NCI-H2029 (cell line): ENCODE measurements at regions not wholly inside any gene's neighbourhood (a gene's known extent, or its start where the extent isn't known, plus 50 kb on each side); places are given as distances from the start of the nearest gene placed in this dataset.
A peak's percentile ranks its signal among the peaks of the same experiment; 100 is the strongest.

Source experiments
- DNase-seq: peaks from one replicate; lab custom pipeline; 2025; lab: John Stamatoyannopoulos, UW

DNA sequence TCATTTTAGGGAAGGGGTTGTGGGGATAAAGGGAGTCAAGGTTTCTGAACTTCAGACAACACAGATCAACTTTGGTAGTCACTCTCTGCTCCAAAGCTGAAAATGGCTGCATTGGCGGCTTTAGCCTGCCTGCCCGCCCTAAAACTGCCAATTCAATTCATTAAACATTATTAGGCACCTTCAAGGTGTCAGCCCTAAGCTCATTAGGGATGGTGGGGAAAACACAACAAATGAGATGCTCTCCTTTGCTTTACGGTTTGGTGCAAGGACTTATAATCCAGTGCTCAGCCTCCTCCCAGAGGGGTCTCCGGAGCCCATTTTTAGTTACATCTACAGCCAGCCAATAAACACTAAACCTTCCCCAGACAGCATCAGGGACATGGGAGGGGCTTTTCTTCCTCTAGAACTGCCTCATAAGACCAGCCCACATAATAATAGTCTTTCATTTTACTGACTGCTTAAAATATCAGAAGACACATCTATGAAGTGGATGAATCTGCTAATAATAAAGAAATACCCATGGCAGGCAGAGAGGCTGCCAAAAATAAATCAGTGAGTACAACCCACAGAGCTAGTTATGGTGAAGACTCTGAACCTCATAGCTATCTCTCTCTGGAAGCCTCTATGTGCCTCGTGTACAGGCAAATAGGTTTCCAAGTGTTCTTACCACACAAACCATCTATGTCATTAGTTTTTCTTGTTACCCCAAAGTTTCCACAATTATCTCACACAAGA, 102.8 kb upstream of the NCAM1 start:
- no peak for DNase-seq

DNA sequence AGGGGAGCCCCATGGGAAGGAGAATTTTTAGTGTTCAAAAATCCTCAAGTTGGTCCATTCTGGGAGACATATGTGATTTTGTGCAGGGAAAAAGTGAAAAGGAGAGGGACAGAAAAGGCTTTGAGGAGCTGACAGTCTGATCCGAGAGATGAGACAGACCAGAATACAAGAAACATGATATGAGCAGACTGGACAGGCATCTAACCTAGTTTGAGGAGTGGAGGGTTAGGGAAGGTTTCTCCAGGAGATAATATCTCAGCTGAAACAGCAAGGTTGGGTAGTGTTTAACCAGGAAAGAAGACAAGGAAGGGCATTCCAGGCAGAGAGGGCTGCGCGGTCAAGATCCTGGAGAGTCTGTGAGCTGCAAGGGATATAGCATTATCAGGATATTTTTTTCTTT, 101.4 kb upstream of the NCAM1 start:
- no peak for DNase-seq

- no peak for DNase-seq
These were observed 99.9 kb upstream of the NCAM1 start for GRCh38 chr11:112861356-112861755.

DNA sequence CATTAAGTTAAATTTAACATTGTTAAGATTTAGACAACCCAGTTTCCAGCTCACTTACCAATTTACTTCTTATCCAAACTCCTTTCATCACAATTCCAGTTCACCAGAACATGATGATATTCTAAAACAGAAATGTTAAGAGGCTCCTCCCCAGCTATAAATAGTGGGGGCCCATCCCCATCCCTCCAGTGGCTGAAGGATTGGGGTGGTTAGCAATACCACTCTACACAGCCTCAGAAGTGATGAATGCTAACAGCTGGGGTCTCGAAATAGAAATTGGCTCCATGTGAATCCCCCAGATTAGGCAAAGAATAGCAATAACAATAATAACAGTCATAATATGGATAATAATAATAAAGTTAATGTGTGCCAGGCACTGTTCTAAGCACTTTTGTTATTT, 97.9 kb upstream of the NCAM1 start:
- no peak for DNase-seq

DNA sequence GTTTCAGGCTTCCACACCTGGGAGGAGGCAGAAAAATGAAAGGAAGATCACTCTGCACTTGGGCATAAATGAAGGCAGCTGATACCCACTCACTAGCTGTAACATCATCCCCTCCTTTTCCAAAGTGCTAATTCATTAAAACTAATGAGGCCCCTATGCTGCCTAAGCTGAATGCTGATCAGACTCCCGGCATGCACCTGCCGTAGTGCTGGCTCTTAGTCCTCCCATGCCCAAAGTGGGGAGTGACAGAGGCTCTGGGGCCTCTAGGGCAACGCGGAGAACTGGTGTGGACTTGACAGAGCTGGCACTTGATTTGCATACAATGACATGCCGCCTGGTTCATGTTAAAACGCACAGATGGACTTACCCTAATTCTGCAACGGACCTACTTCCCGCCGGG, 96.5 kb upstream of the NCAM1 start:
- DNase-seq = no peak

DNA sequence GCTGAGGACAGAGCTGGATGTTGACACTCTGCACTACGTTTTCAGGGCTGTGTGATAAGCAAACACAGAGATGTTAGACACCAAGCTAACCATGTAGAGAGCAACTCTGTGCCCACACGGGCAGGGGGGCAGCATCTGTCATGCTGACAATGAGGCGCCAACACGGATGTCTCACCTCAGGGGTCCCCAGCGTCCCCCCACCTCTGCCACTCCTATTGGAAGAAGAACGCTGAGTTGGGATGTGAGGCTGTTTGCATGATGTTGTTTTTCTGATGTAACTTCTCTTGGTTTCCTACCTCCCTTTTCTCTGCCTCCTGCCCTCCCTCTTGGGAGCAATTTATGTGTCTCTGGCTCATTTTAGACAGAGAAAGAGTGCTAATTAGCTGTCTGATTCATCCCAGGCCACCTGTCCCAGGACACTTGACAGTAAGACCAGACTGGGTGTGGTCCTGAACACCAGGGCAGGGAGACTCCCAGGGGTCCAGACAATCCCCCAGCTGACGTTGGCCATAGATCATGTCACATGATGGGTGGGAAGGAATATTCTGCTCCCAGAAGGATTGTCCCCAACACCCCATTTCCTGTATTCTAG, 89.2 kb upstream of the NCAM1 start:
- no peak for DNase-seq

- no peak for DNase-seq
These were observed 86.2 kb upstream of the NCAM1 start for GRCh38 chr11:112874980-112875379.

DNA sequence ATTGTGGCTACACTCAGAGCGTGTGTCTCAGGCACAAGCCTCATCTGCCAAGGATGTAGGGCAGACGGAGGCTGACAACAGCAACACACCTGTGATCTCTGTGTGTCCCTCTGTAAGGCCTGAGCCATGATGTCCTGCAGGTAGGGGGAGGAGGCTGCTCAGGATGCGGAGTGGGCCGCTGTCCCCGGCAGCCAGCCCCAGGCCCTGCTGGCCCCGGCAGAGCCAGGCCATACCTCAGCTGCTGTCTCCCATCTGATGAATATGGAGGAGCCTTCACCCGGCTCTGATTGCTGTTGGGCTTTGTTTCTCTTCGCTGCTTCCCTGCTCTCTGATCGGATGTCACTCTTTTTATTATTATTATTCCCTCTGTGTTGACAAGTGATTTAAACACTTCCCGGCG, 83.6 kb upstream of the NCAM1 start:
- DNase-seq = no peak

GRCh38 chr11:112878033-112878601, 83.1 kb upstream of the NCAM1 start:
- no peak for DNase-seq

DNA sequence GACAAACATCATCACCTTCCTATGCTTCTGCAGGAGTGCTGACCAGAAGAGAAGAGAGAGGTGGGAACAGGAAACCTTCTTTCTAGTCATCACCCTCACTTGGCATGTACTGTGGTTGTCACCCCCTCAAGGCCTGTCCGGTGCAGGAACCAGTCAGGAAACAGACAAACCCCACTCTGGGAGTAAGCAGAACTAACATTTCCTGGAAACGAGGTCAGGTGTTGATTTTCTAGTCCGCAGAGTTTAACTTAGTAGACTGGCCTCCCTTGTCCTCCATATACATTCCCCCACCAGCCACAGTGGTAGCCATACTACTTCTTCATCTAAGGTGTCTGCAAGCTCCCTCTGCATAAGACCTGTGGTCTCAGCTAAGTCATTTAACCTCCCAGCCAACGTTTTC, 80.7 kb upstream of the NCAM1 start:
- no peak for DNase-seq

DNA sequence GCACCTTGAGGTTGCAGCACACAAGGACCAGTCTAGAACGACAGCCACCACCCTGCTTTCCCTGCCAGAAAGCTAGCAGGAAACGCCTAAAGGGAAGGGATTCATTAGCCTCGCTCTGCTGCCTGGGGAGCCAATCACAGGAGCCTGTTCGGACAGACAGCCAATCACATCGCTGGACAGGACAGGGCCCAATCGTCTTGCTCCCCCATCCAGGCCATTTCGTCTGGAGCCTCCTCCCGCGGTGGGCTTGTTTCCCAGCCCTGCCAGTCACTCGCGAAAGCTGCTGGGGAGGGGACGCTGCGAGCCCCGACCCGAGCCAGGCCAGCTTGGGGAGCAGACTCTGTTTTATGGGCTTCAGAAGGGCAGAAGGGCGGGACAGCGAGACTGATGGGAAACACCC, 79.8 kb upstream of the NCAM1 start:
- peak; percentile 81 for DNase-seq

GRCh38 chr11:112882494-112883381, 78.5 kb upstream of the NCAM1 start:
- no peak for DNase-seq

DNA sequence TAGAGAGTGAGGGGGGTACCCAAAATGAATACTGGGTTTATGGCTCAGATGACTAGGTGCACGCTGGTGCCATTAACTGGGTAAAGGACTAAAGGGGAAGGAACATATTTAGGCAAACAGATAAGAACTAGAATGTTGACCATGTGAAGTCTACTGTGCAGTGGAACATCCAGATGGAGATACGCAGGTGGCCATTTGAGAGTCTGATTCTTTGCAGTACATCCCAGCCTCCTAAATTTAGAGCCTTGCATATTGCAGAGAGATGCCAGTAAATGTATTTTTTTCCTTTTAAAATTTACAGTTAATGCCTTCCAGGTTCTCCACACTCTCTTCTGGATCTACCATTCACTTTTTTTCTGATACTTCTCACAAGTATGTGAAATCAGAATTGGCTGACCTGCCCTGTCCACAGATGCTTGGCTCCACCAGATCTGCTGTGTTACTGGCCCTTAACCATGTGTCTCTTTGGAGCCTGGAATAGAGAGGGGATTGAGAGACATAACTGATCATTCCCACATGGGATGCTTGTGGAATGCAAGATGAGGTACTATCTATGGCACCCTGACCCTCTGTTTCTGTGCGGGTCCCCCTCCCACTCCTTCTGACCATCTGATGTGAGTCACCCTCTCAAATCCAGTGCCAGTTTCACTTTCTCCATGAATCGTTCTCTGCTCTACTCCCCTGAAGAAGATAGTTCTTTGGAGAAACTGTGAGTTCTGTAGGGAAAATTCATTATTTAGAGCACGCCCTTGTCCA, 77.0 kb upstream of the NCAM1 start:
- no peak for DNase-seq

DNA sequence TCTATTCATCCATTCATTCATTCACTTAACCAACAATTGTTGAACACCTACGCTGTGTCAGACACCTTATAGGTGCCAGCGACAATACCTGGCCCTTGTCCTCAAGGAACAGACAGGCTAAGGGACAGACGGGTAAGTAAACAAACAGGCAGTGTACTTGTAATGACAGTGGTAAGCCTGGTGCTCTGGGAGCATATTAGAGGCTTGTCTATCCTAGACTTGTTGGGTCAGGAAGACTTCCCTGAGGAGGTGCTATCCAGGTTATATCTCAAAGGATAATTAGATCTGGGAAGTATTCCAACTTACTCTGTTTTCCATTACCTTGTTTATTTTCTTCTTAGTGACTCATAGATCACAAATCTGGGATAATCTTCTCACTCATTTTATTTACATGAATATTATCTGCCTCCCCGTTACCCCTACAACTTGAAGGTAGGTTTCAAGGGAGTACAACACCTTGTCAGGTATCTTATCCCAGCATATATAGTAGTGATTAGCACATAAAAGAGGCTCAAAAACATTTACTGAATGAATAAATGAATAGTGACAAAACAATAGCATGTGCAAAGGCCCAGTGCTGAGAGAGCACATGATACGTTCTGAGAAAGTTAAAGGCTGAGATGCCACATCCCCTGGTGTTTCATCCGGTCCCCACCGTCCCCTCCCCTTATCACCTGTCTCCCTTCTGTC, 75.3 kb upstream of the NCAM1 start:
- peak; percentile 50 for DNase-seq

- no peak for DNase-seq
These were observed 74.5 kb upstream of the NCAM1 start for GRCh38 chr11:112886434-112887370.

GRCh38 chr11:112889446-112889845, 71.8 kb upstream of the NCAM1 start:
- DNase-seq = no peak

DNA sequence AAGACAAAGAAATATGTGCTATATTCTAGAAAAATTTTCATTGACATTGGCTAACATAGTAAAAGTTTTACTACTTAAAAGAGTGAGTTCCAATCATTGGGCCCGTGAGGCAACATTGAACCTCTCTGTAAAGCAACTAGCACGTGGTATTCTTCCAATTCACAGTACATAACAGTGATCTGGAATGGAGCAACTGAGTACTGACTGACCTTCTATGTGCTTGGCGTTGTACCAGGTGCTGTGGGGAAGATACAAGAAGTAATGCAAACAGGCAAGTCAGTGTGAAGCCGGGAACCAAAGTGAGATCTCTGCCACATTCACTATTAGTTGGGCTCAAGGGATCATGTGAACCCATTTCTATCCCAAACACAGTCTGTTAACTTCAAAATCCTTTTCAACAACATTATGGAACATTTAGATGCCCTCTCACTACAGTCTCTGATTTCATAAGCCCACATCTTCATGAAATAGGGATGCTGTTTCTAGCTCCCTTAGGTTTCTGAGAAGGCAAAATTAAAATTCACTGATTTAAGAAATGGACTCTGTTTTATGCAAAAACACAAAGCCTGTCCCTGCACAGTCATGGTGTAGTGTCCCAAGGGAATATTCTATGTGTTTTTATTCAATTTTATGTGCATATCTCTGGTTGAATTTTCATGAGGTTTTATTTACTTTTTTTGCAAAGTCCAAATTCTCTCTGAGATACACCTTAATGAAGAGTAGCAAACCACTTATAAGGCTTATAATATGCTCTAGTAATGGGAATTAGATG, 61.8 kb upstream of the NCAM1 start:
- no peak for DNase-seq

- DNase-seq = no peak
These were observed 59.3 kb upstream of the NCAM1 start for GRCh38 chr11:112901924-112902323.

GRCh38 chr11:112902361-112903011, 58.7 kb upstream of the NCAM1 start:
- no peak for DNase-seq
